Adrenal gland (tissue), 5 donors: ENCODE measurements at regions not wholly inside any gene's neighbourhood (a gene's known extent, or its start where the extent isn't known, plus 50 kb on each side); places are given as distances from the start of the nearest gene placed in this dataset.

ENCODE experiments used
- CTCF ChIP-seq, 6 experiments: fragments of 450-650 bp in 4 of 6; fragments of 200-600 bp in 2 of 6; sonication (generic) in 1 of 6; IDR thresholded peaks; 1 replicate in 5 of 6; 2 replicates in 1 of 6; pipeline versions ENCODE4 v1.5.1 to v1.8.0; 2016 to 2021; ENCODE audit warnings: antibody characterized with exemption in 6 of 6, mild to moderate bottlenecking in 2 of 6, moderate library complexity in 1 of 6
- POLR2A ChIP-seq, 2 donors: fragments of 450-650 bp; IDR thresholded peaks; one replicate each; pipeline ENCODE4 v1.6.1; 2017; ENCODE audit warnings: antibody characterized with exemption in 2 of 2, mild to moderate bottlenecking in 2 of 2, moderate library complexity in 1 of 2
- donor health status: DM: no; HTN: no; CAD: no.

- TF ChIP-seq POLR2A (IDR thresholded peaks at IDR 0.05) (no peak), CTCF (IDR thresholded peaks at IDR 0.05) (no peak)
Measured at GRCh38 chr3:150050510-150050909, 79.8 kb upstream of the PFN2 start.
